ENCODE measurements at regions not wholly inside any gene's neighbourhood (a gene's known extent, or its start where the extent isn't known, plus 50 kb on each side); places are given as distances from the start of the nearest gene placed in this dataset.

DNA sequence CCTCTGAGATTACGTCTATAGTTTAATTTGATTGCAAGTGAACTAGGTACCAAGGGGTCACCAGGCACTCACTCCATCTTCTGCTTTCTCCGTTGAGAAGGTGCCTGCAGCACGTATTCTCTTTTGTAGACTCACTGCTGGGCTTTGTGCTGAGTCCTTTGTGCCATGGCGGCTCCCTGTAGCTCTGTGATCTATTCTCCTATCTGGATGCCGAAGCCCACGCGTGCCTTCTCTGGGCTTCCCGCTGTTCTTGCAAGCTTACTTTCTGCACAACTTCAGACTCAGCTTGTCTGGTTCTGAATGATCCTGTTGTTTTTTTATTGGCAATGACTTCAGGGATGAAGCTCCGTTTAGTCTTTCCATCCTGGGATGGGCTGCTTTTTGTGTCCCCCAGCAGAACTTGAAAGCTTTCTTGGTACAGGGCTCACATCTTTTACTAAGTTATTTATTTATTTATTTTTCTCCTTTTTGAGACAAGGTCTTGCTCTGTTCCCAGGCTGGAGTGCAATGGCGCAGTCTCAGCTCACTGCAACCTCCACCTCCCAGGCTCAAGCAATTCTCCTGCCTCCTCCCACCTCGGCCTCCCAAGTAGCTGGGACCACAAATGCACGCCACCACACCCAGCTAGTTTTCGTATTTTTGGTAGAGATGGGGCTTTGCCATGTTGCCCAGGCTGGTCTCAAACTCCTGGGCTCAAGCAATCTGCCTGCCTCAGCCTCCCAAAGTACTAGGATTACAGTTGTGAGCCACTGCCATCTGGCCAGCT lies 100.9 kb upstream of the NKX1-1 start:
- DNase-seq: peak in 1 of 2 donors; percentile 8
- intact Hi-C loops (cut with DNase I, micrococcal nuclease): no loop called here
- ATAC-seq: no peak

DNA sequence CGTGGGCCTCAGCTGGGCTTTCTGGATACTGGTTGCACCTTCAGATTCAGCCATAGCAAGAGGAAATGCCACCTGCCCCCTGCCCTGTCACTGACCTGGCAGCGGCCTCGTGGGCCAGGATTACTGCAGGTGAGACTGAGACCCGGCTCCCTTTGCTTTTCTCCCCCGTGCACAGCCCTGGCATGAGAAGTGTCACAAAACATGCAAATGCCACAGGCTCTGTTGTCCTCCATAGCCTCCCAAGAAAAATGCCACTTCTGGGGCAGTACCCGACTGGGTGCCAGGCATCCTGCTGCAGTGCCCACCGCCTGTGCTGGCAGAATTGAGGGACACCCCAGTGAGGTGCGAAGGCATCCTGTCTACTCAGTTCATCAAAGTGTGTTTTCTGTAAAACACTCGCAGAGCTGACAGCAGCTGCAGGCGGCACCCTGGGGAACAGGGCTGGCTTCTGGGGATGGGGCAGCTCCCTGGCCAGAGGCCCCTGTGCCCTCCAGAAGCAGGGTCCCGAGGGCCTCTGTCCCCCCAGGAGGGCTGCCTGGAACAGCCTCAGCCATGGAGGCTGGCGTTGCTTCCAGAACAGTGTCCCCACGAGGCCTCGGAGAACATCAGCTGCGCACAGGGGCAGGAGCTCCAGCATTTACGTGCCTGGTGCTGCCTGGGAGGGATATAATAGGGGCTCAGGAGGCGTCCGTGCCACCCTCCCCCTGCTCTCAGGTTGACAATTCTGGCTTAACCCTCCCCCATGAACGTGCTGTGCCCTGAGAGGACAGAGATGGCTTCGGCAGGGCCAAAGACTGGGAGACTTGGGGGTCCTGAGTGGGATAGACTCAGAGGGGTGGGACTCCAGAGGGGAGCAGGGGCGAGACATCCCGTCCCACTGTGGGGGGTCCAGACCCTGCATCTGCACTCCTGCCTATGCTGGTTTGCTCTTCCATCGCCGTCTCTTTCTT lies 99.5 kb upstream of the NKX1-1 start:
- intact Hi-C loops (cut with DNase I, micrococcal nuclease): no loop called here
- ATAC-seq: no peak
- DNase-seq: peak in 1 of 2 donors; percentile 14

DNA sequence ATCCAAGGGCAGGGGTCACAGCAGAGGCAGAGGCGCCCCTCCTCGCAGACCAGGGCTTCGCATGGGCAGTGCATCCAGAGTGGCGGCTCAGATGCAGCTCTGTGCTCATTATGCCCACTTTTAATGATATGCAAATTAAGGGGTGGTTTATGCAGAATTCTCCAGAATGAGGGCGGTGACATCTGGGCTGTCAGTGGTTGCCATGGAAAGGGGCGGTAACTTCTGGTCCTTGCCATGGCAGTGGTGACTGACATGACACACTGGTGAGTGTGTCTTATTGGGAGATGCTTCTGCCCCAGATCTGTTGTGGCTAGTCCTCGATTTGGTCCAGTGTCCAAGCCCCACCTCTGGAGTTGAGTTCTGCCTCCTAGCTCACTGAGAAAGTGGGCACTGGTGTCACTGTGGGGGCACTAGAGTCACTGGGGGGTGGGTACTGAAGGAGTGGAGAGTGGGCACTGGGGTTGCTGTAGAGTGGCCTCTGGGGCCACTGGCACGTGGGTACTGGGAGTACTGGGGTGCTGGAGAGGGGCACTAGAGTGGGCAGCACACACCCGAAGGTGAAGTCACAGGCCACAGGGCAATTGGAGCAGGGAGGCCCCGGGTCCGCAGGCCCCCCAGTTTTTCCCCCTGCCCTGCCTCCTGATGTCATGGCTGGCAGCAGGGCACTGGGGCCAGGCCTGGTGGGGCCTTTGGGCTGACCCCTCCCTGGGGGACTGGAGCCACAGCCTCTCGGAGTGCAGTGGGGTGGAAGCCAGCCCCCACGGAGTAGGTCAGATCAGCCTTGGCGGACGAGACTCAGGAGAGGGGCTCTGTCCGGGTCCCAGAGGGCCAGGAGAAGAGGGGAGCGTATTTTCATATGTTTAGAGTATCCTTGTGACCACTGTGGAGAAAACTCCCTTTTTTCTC lies 98.6 kb upstream of the NKX1-1 start:
- intact Hi-C loops (cut with DNase I, micrococcal nuclease): no loop called here
- no peak for ATAC-seq
- peak in 1 of 2 donors; percentile 5 for DNase-seq

DNA sequence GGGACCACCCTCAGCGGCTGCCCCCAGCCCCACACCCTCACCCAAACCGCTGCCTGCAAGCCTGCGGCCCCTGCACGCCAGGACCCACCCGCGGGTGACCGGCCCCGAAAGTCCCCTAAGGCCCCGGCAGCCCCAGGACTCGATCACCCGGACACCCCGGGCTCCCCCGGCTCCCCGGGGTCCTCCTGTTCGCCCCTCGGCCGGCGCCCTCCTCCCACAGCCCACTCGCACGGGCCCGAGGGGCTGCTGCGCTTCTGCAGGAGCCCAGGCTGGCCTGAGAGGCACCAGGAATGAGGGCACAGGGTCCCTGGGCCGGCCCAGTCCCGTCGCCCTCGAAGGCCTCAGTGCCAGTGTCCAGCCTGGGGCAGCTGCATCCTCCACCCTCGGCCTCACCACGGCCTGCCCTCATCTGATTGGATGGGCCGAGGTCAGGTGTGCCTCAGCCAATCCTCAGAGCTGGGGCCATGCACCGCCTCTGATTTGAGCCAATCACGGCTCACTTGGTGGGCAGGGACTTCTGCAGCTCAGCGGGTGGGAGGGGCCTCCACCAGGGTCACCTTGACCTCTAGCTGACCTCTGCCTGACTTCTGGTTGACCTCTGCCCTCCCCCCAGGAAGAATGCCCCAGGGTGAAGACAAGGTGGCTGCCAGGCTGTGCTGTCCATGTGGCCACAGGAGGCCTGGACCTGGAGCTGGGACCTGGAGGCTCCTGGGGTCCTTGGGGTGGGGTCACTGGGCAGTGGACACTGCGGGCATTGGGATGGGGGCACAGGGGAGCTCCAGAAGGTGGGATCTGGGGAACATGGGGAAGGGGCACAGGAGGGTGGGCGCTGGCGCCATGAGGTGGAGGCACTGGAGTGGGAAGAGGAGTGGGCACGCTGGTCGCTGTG lies 97.6 kb upstream of the NKX1-1 start:
- intact Hi-C loops (cut with DNase I, micrococcal nuclease): no loop called here
- ATAC-seq (no peak), DNase-seq (peak in 1 of 2 donors; percentile 9)

DNA sequence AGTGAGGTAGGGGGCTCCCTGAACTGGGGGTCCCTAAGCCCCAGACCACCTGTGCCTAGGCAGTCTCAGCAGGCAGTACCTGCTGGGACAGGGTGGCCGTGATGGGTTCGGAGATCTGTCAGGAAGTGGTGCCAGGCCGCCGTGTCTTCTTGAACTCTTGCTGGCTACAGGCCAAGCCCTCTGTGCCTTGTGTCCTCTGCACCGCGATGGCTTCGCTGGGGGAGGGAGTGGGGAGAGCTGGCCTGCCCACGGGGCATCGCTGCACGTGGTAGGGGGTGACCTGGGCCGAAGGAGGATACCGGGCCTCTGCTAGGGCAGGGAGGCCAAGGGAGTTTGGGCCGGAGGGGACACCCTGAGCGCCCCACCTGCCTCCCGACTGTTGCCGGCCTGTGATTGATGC lies 96.7 kb upstream of the NKX1-1 start:
- ATAC-seq (no peak), DNase-seq (peak in 1 of 2 donors; percentile 17)
- intact Hi-C loops (cut with DNase I, micrococcal nuclease): no loop called here

DNA sequence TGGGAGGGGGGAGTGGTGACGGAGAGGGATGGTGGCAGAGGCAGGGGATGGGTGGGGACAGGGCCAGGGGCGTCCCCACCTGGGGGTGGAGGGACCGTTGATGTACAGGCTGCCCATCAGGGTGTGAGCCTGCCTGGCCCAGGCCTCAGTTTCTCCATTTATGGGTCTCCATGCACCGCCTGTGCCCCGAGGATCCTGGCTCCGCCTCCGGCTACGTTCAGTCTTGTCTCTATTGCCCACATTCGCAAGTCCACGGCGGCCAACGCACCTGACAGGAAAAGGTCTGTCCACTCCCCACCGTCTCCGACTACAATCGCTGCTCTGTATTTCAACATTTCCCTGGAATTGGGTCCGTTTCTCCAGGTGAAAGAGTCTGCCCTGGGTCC lies 96.3 kb upstream of the NKX1-1 start:
- DNase-seq (peak in 1 of 2 donors; percentile 19), ATAC-seq (no peak)
- intact Hi-C loops (cut with DNase I, micrococcal nuclease): no loop called here

DNA sequence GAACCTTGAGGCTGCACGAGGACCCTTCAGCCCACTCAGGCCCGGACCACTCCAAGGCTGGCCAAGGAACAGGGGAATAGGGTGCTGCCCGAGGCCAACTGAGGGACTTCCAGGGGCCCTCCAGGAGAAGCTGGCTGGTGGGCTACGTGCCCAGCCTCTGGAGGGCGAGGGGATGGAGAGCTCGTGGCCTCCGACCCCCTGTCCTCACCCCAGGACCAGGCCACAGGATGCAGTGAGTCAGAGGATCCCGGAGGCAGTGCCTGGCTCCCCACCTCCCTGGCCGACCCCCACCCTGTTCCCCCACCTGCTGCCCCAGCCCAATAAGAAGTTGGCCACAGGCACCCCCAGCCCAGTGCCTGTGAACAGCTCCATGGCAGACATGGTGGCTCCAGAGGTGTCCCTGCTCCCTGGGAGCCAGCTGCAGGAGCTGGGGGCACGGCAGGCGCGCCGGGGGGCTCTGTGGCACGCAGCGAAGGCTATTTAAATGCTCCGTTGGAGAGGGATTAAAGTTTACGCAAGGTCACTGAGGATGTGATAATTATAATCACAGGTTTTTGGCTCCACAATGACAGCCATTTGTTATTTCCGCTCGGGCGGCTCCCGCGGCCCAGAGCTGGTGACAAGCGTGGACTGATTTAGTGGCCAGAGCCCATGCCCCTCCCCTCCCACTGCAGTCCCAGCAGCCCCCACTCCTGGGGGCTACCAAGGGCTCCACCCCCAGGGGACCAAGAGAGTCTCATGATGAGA lies 95.7 kb upstream of the NKX1-1 start:
- no peak for ATAC-seq
- intact Hi-C loops (cut with DNase I, micrococcal nuclease): no loop called here
- peak in 1 of 2 donors; percentile 4 for DNase-seq

DNA sequence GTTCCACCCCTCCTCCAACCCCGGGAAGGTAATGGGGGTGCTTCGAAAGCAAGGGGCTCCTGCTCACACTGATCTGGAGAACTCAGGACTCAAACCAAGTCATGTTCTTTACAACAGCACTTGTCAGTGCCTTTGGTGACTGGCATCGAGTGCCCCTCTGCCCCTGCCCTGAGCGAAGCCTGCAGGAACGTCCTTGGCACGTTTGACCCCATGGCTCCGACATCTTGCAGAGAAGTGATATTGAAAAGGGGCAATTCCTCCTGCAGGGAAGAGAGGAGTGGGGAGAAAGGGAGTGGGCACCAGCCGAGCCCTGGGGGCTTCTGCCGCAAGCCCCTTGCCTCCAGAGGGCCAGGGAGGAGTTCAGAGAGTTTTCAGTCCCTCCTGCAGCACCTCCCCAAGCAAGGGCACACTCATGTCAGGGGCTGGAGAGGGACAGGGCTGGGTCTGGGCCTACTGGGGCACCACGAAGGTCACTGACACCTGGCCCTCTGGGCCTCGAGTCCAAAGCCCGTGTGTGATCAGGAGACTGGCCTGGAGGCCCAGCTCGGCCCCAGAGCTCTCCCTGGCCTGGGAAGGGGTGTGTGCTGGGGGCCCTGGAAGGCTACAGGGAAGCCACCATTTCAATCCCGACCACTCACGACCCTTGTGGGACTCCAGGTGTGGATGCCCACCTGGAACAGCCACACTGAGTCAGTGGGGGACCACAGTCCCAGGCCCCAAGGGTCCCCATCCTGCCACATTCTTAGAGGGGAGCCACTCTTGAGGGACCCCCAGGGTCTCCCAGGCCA lies 94.9 kb upstream of the NKX1-1 start:
- ATAC-seq: no peak
- DNase-seq: no peak
- intact Hi-C loops (cut with DNase I, micrococcal nuclease): no loop called here

DNA sequence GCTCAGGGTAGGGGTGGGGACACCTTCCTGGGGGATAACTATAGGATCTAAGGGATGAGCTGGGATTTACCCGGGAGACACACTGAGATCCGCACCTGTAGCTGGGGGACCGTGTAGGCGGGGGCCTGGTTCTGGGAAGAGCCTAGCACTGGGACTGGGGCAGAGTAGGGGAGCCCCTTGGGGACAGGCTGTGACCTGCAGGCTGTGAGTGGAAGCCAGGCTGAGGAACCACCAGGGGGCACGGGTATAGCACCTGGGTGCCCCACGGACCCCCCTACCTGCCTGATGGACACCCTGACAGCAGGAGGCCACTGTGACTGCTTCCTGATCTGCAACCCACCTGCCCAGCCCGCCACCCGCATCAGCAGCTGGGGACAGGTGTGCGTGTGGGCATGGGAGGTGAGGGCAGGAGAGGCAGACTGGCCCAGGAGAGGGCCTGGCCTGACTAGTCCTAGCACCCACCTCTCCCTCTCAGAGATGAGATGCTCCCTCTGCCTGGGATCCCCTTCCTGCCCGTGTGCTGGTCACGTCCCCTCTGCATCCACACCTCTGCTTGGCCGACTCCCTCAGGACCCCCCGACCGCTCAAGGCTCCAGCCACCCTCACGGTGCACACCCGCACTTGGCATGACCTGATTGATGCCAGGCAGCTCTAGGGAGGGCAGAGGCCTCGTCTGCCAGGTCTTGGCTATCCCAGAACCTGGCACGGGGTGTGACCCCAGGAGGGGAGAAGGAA lies 94.2 kb upstream of the NKX1-1 start:
- ATAC-seq (no peak), DNase-seq (no peak)
- intact Hi-C loops (cut with DNase I, micrococcal nuclease): no loop called here

DNA sequence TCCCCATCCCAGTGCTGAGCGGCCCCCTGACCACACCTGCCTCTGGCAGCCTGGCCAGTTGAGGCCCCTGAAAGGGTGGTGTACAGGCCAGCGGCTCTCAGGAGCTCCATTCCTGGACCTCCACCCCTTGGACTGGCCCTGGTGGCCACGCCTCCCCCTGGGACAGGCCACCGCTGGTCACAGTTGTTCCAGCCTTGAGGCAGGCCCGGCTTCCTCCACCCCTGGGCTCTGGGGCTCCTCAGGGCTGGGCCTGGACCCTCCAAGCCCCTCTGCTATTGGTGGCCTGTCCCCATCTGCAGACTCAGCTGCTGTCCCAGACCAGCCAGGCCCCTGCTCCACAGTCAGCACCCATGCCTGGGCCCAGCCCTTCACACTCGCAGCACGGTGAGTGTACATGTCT lies 93.2 kb upstream of the NKX1-1 start:
- DNase-seq: no peak
- intact Hi-C loops (cut with DNase I, micrococcal nuclease): no loop called here
- ATAC-seq: no peak

DNA sequence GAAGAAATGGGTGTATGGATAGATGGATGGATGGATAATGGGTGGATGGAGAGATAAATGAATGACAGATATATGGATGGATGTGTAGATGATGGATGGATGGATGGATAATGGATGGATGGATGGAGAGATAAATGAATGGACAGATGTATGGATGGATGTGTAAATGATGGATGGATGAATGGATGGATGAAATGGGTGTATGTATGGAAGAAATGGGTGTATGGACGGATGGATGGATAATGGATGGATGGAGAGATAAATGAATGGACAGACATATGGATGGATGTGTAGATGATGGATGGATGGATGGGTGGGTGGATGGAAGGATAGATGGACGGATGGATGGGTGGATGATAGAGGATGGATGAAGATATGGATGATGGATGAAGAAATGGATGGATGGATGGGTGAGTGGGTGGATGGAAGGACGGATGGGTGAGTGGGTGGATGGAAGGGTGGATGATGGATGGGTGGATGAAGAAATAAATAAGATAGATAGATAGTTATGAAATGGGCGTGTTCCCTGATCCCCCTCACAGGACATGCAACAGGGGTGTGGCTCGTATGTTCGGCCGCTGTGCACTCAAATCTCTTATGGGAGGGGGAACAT lies 91.1 kb upstream of the NKX1-1 start:
- DNase-seq (no peak), ATAC-seq (no peak)
- intact Hi-C loops (cut with DNase I, micrococcal nuclease): no loop called here

DNA sequence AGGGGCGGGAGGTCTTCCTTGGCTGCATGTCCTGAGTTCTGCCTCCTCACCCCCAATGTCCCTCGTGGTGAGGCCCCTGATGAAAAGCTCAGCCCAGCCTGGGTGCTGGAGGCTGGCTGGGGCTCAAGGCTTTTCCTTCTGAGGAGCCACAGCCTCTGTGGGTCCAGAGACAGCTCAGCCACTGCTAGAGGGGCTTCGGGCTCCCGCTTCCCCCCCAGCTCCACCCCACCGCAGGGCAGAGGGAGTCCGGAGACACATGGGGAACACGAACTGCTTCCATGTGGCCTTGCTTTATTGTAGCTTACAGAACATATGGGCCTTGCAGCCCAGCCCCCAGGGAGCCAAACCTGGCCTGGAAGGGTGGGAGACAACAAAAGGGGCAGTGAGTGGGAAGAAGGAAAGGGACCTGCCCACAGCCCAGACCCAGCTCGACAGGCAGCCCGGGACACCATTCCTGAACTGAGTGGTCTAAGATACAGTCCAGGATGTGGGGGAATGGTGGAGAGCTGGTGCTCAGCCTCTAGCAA lies 89.9 kb upstream of the NKX1-1 start:
- intact Hi-C loops (cut with DNase I, micrococcal nuclease): no loop called here
- DNase-seq (no peak), ATAC-seq (no peak)

DNA sequence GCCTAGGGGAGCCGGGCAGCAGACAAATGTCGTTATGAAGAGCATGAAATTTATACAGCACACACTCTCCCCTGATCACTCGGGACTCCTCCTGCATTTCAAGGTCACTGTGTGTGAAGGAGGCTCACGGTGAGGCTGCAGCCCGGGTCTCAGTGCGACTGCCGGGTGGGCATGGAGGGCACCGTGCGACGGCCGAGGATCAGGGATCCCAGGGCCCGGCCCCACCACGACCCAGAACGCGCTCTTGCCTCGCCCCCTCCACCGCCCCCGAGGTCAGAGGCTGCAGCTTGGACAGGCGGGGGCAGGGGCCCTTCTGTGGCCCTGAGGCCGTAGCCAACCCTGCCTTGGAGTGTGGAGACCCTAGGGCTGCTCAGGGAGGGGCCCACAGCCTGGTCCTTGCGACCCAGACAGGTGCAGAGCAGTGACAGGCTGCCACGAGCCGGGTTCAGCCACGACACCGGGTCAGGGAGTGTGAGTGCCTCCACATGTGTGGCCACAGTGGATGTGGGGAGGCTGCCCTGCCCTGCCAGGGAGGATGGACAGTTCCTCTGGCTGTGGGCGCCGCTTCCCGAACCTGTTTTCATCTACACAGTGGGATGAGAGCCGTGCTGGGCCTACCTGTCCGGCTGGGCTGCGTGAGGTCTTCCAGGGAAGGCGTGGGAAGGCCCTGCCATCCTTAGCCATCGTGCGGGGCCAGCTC lies 89.3 kb upstream of the NKX1-1 start:
- ATAC-seq (no peak), DNase-seq (no peak)
- intact Hi-C loops (cut with DNase I, micrococcal nuclease): no loop called here

DNA sequence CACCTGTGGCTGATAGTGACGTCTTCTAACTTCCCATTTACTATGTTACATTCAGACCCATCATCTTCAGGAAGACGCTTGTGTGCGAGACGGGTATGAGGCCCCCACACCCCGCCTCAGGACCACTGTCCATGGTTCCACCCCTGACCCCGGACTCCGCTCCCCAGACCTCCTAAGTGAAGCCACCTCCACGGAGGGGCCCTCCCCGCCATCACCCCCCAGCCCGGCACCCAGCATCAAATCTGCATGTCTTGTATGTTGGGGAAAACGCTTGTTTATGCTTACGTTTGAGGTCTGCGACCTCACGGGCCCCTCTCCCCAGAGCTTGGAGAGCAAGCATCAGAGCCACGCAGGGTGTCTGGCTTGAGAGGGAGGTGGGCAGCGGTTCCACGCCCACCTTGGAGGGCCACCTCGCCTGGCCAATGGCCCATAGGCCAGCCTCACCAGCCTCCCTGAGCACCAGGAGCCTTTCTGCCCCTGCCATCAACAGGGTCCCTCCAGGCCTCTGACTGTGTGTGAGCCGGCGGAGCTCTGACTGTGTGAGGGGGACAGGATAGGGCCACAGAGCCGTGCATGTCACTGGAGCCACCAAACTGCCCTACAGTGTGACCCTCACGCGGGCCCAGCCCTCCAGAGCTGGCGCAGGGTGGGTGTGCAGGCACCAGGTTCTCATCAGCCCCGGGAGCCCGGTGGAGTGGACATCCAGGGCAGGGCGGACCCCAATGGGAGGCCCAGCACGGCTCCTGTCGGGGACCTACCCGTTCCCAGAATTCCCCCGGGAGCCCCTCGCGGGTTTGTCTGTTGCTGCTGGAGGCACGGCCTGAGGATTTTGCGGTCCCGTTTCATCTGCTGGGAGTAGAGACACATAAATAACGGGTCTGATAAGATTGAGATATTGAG lies 88.4 kb upstream of the NKX1-1 start:
- no peak for DNase-seq
- intact Hi-C loops (cut with DNase I, micrococcal nuclease): no loop called here
- ATAC-seq: no peak

Data from left colon (tissue), 2 donors.